ENCODE measurements at regions not wholly inside any gene's neighbourhood (a gene's known extent, or its start where the extent isn't known, plus 50 kb on each side); places are given as distances from the start of the nearest gene placed in this dataset.

DNA sequence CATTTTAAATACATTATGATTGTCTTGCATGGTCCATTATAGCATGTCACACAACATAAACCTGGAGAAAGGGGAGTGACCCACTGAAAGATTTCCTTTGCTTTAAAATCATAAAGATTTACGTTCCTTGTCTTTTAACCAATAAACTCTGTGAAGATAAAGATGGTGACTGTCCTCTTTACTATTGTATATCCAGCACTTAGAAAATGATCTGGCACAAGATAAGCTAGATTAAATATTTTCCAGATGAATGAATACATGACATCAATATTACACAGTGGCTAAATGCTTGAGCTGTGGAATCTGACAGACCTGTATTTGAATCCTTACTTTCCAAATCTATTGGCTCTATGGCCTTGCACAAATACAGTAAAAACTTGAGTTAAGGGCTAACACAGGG is 938.4 kb downstream of the SORCS1 start:
- H3K4me2 ChIP-seq (ENCODE audit: low read length): no peak overlapping the region
- no peaks in the 10 kb centered on the region for H3K79me2 ChIP-seq (ENCODE audit: insufficient read depth, low read depth, low read length)
- BruUV-seq (replicated peaks): no TSS peak
- no peaks in the 10 kb centered on the region for H4K20me1 ChIP-seq (ENCODE audit: insufficient read depth, low read length)
- no peak overlapping the region for H2AFZ ChIP-seq (ENCODE audit: low read length)
- no peaks in the 10 kb centered on the region for H3K9me3 ChIP-seq (ENCODE audit: low read length)
- H3K4me1 ChIP-seq (ENCODE audit: insufficient read depth, low read length, poor library complexity, severe bottlenecking): no peaks in the 10 kb centered on the region
- POLR2A ChIA-PET: no interaction called here
- no peaks in the 10 kb centered on the region for H3K36me3 ChIP-seq (ENCODE audit: insufficient read depth, low read length)
- no peaks in the 10 kb centered on the region for H3K9me2 ChIP-seq (ENCODE audit: insufficient read depth, low read length)
- no peak overlapping the region for H3K27ac ChIP-seq (ENCODE audit: low read depth, low read length, poor library complexity, severe bottlenecking)
- no peak for DNase-seq (ENCODE audit: low spot score)
- intact Hi-C loops (cut with micrococcal nuclease; ENCODE audit: unreplicated experiment): no loop called here
- no peak overlapping the region for H3K4me3 ChIP-seq (ENCODE audit: low read depth, low read length, poor library complexity, severe bottlenecking)
- no peak for TF ChIP-seq EZH2phosphoT487 (IDR thresholded peaks at IDR 0.05; ENCODE audit: borderline replicate concordance, low read depth, low read length)
- TF ChIP-seq, protein P1, sequence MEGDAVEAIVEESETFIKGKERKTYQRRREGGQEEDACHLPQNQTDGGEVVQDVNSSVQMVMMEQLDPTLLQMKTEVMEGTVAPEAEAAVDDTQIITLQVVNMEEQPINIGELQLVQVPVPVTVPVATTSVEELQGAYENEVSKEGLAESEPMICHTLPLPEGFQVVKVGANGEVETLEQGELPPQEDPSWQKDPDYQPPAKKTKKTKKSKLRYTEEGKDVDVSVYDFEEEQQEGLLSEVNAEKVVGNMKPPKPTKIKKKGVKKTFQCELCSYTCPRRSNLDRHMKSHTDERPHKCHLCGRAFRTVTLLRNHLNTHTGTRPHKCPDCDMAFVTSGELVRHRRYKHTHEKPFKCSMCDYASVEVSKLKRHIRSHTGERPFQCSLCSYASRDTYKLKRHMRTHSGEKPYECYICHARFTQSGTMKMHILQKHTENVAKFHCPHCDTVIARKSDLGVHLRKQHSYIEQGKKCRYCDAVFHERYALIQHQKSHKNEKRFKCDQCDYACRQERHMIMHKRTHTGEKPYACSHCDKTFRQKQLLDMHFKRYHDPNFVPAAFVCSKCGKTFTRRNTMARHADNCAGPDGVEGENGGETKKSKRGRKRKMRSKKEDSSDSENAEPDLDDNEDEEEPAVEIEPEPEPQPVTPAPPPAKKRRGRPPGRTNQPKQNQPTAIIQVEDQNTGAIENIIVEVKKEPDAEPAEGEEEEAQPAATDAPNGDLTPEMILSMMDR (conservative IDR thresholded peaks at IDR 0.05; ENCODE audit: low read length): no peak
- CTCF ChIA-PET (ENCODE audit: unreplicated experiment): no interaction called here

DNA sequence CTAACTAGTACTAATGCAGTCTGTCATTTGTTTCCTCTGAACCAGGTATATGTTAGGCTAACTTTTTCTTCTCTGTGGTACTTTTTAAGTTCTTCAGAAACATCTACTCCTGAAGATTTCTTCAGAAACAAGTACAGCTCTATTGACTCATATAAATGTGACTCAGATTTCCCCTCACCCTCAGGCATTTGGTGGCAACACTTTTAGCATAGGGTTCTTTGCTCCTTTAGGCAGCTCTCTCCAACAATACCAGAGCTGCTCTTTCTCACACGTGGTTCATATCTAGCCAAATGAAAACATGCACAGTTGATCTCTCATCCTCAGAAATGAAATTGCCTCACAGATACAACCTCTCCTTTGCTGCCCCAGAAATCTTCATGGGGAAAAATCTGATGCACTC is 939.8 kb downstream of the SORCS1 start:
- POLR2A ChIA-PET: no interaction called here
- intact Hi-C loops (cut with micrococcal nuclease; ENCODE audit: unreplicated experiment): no loop called here
- BruUV-seq (replicated peaks): no TSS peak

DNA sequence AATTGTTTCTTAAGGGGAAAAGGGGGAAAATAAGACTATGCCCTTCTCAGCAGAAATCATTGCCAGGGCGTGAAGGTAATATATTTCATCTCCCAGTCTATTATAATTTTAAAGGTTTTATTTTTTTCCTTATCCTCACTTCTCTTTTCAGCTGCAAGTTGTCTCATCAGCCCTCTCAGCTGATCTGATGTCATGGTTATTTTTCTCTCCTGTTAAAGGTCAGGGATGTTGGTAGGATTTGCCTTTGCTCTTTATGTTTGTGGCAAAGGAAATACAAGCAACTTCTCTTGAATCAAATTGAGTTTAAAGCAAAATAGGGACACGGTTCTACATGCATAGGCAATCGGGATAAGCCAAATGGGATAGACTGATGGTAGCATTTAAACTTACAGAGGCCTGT is 946.9 kb downstream of the SORCS1 start:
- CTCF ChIA-PET (ENCODE audit: unreplicated experiment): no interaction called here
- POLR2A ChIA-PET: no interaction called here
- no peak for TF ChIP-seq EZH2phosphoT487 (IDR thresholded peaks at IDR 0.05; ENCODE audit: borderline replicate concordance, low read depth, low read length)
- TF ChIP-seq, protein P1 (conservative IDR thresholded peaks at IDR 0.05; ENCODE audit: low read length): no peak

More for the DNA sequence above, 939.8 kb downstream of the SORCS1 start:
- TF ChIP-seq, protein P1 (conservative IDR thresholded peaks at IDR 0.05; ENCODE audit: low read length): no peak
- TF ChIP-seq EZH2phosphoT487 (IDR thresholded peaks at IDR 0.05; ENCODE audit: borderline replicate concordance, low read depth, low read length): no peak
- CTCF ChIA-PET (ENCODE audit: unreplicated experiment): no interaction called here
- Histone ChIP-seq H3K9me2 (ENCODE audit: insufficient read depth, low read length) (no peaks in the 10 kb centered on the region), H3K4me1 (ENCODE audit: insufficient read depth, low read length, poor library complexity, severe bottlenecking) (no peaks in the 10 kb centered on the region), H2AFZ (ENCODE audit: low read length) (no peak overlapping the region), H3K4me3 (ENCODE audit: low read depth, low read length, poor library complexity, severe bottlenecking) (no peak overlapping the region), H3K79me2 (ENCODE audit: insufficient read depth, low read depth, low read length) (no peaks in the 10 kb centered on the region), H3K27ac (ENCODE audit: low read depth, low read length, poor library complexity, severe bottlenecking) (no peak overlapping the region), H3K36me3 (ENCODE audit: insufficient read depth, low read length) (no peaks in the 10 kb centered on the region), H3K4me2 (ENCODE audit: low read length) (no peak overlapping the region), H3K9me3 (ENCODE audit: low read length) (no peaks in the 10 kb centered on the region), H4K20me1 (ENCODE audit: insufficient read depth, low read length) (no peaks in the 10 kb centered on the region)
- no peak for DNase-seq (ENCODE audit: low spot score)

More for the DNA sequence above, 946.9 kb downstream of the SORCS1 start:
- no peaks in the 10 kb centered on the region for H3K9me3 ChIP-seq (ENCODE audit: low read length)
- no peaks in the 10 kb centered on the region for H3K9me2 ChIP-seq (ENCODE audit: insufficient read depth, low read length)
- no peaks in the 10 kb centered on the region for H3K36me3 ChIP-seq (ENCODE audit: insufficient read depth, low read length)
- H3K4me2 ChIP-seq (ENCODE audit: low read length): no peak overlapping the region
- BruUV-seq (replicated peaks): no TSS peak
- H3K27ac ChIP-seq (ENCODE audit: low read depth, low read length, poor library complexity, severe bottlenecking): no peak overlapping the region
- no peak overlapping the region for H3K4me3 ChIP-seq (ENCODE audit: low read depth, low read length, poor library complexity, severe bottlenecking)
- intact Hi-C loops (cut with micrococcal nuclease; ENCODE audit: unreplicated experiment): no loop called here
- H3K4me1 ChIP-seq (ENCODE audit: insufficient read depth, low read length, poor library complexity, severe bottlenecking): no peaks in the 10 kb centered on the region
- H4K20me1 ChIP-seq (ENCODE audit: insufficient read depth, low read length): no peaks in the 10 kb centered on the region
- H2AFZ ChIP-seq (ENCODE audit: low read length): no peak overlapping the region
- no peaks in the 10 kb centered on the region for H3K79me2 ChIP-seq (ENCODE audit: insufficient read depth, low read depth, low read length)
- DNase-seq (ENCODE audit: low spot score): no peak
